GM12878 (cell line): ENCODE measurements at regions not wholly inside any gene's neighbourhood (a gene's known extent, or its start where the extent isn't known, plus 50 kb on each side); places are given as distances from the start of the nearest gene placed in this dataset.

Source experiments
- ATAC-seq: fragments of 200-7000 bp; cut with Tn5 transposase; 3 replicates; pipeline ENCODE4 v1.9.1; 2020; ENCODE audit warnings: mild to moderate bottlenecking, moderate library complexity
- BruUV-seq: library from RNA; stranded (reverse); fragments of 400-500 nt; replicated peaks from 2 replicates; lab custom pipeline; 2021; lab: Mats Ljungman, UMichigan
- CTCF ChIA-PET: fragments of 300-600 bp; sonication (Branson Sonifier 250); formaldehyde crosslinking; extraction: SDS; loops from one replicate; lab custom pipeline; 2021; ENCODE audit warnings: inconsistent platforms; lab: Yijun Ruan, JAX
- POLR2A ChIA-PET: fragments of 350-600 bp; formaldehyde crosslinking; extraction: SDS; loops from one replicate; lab custom pipeline; 2021; ENCODE audit warnings: inconsistent platforms; lab: Charles Lee
- RAD21 ChIA-PET: fragments of 300-600 bp; sonication (Branson Sonifier 250); formaldehyde crosslinking; loops from one replicate; lab custom pipeline; 2023; ENCODE audit warnings: antibody characterized with exemption; ENCODE audit not compliant: unreplicated experiment; lab: Charles Lee
- SMC1A ChIA-PET: fragments of 300-600 bp; sonication (Branson Sonifier 250); formaldehyde crosslinking; loops from one replicate; lab custom pipeline; 2023; ENCODE audit not compliant: unreplicated experiment, uncharacterized antibody; lab: Charles Lee
- DNase-seq: peaks from one replicate; pipeline ENCODE4 v3.0.0-alpha.2; 2011; ENCODE audit warnings: low read depth, low spot score
- FAIRE-seq: peaks from 3 replicates; lab custom pipeline; 2011; peaks lifted over from hg19 to GRCh38; lab: Jason Lieb, UNC
- H2AFZ ChIP-seq: 2 replicates; pipeline ENCODE4 v1.6.0; 2011; ENCODE audit warnings: low read depth, low read length, control low read depth; ENCODE audit not compliant: control insufficient read depth
- H3K27ac ChIP-seq: 2 replicates; pipeline ENCODE4 v1.5.1; 2011; ENCODE audit warnings: control low read depth; ENCODE audit not compliant: control insufficient read depth, insufficient read depth
- H3K27me3 ChIP-seq, 2 experiments: replicated peaks in 1 of 2; 2 replicates each; pipeline versions ENCODE4 v1.6.0 to v1.6.1; 2011; ENCODE audit warnings: low read length in 1 of 2; ENCODE audit not compliant: control insufficient read depth in 2 of 2, insufficient read depth in 2 of 2
- H3K36me3 ChIP-seq, 2 experiments: 2 replicates each; pipeline ENCODE4 v1.5.1; 2011; ENCODE audit warnings: low read length in 1 of 2; ENCODE audit not compliant: control insufficient read depth in 2 of 2, insufficient read depth in 2 of 2
- H3K4me1 ChIP-seq: 2 replicates; pipeline ENCODE4 v1.6.1; 2011; ENCODE audit warnings: mild to moderate bottlenecking, low read length, moderate library complexity, mixed read lengths; ENCODE audit not compliant: control insufficient read depth, insufficient read depth
- H3K4me2 ChIP-seq: 2 replicates; pipeline ENCODE4 v1.6.0; 2011; ENCODE audit warnings: control low read depth; ENCODE audit not compliant: control insufficient read depth, insufficient read depth
- H3K4me3 ChIP-seq: fragments of 200-600 bp; sonication (generic); 2 replicates; pipeline ENCODE4 v1.5.1; 2016
- H3K79me2 ChIP-seq: 2 replicates; pipeline ENCODE4 v1.6.0; 2011; ENCODE audit warnings: low read length; ENCODE audit not compliant: control insufficient read depth, insufficient read depth
- H3K9ac ChIP-seq: 2 replicates; pipeline ENCODE4 v1.8.0; 2011; ENCODE audit warnings: low read length, control low read depth, mixed read lengths; ENCODE audit not compliant: control insufficient read depth, insufficient read depth
- H3K9me3 ChIP-seq: replicated peaks from 3 replicates; pipeline ENCODE4 v1.5.1; 2011; ENCODE audit warnings: mild to moderate bottlenecking, low read length; ENCODE audit not compliant: control insufficient read depth, insufficient read depth
- H4K20me1 ChIP-seq: 2 replicates; pipeline ENCODE4 v1.6.0; 2011; ENCODE audit not compliant: control insufficient read depth, insufficient read depth
- CHD4 ChIP-seq: fragments of 200-600 bp; sonication (generic); IDR thresholded peaks from 2 replicates; pipeline ENCODE4 v1.6.1; 2016; ENCODE audit warnings: mild to moderate bottlenecking
- DPF2 ChIP-seq: fragments of 450-650 bp; IDR thresholded peaks from 2 replicates; pipeline ENCODE4 v1.6.1; 2017; ENCODE audit warnings: mild to moderate bottlenecking
- FOXK2 ChIP-seq: fragments of 450-650 bp; IDR thresholded peaks from 2 replicates; pipeline ENCODE4 v1.6.1; 2017; ENCODE audit warnings: mild to moderate bottlenecking, moderate library complexity
- GABPA ChIP-seq: IDR thresholded peaks from 2 replicates; pipeline ENCODE4 v1.6.1; 2014; ENCODE audit warnings: antibody characterized with exemption, low read depth, mild to moderate bottlenecking, inconsistent platforms
- HDAC6 ChIP-seq: fragments of 200-600 bp; sonication (generic); IDR thresholded peaks from one replicate; pipeline ENCODE4 v1.8.0; 2017; ENCODE audit warnings: antibody characterized with exemption; ENCODE audit not compliant: unreplicated experiment
- MTA3 ChIP-seq: IDR thresholded peaks from 2 replicates; pipeline ENCODE4 v1.6.1; 2012; ENCODE audit warnings: low read length, inconsistent platforms, borderline replicate concordance
- POLR2AphosphoS2 ChIP-seq: IDR thresholded peaks from 2 replicates; pipeline ENCODE4 v1.6.1; 2011; ENCODE audit warnings: low read depth, mild to moderate bottlenecking, low read length, improper control_type of control experiment, moderate library complexity
- POLR2AphosphoS5 ChIP-seq: IDR thresholded peaks from 2 replicates; pipeline ENCODE4 v1.6.1; 2011; ENCODE audit warnings: mild to moderate bottlenecking, low read length, inconsistent platforms
- POU2F2 ChIP-seq: IDR thresholded peaks from 3 replicates; pipeline ENCODE4 v1.6.1; 2011; ENCODE audit warnings: low read depth, mild to moderate bottlenecking, low read length, borderline replicate concordance
- RELB ChIP-seq: fragments of 450-650 bp; IDR thresholded peaks from 2 replicates; pipeline ENCODE4 v1.6.1; 2017; ENCODE audit warnings: low read depth, mild to moderate bottlenecking, moderate library complexity
- SRF ChIP-seq, 2 experiments: IDR thresholded peaks; 2 replicates each; pipeline ENCODE4 v1.6.1; 2011; ENCODE audit warnings: low read depth in 2 of 2, low read length in 2 of 2, mild to moderate bottlenecking in 1 of 2, moderate library complexity in 1 of 2
- ZNF207 ChIP-seq: fragments of 450-650 bp; IDR thresholded peaks from 2 replicates; pipeline ENCODE4 v1.6.1; 2014; ENCODE audit warnings: antibody characterized with exemption, mild to moderate bottlenecking, borderline replicate concordance
- ZNF274 ChIP-seq: IDR thresholded peaks from one replicate; pipeline ENCODE4 v1.8.0; 2011; ENCODE audit not compliant: insufficient read length, insufficient read depth
- WGBS: methylation state at CpG from one replicate; pipeline ENCODE4 v1.1.6; 2016; ENCODE audit warnings: low lambda C conversion rate; ENCODE audit not compliant: insufficient replicate concordance, insufficient coverage; ENCODE audit errors: missing lambda C conversion rate; 5-methylcytosine and 5-hydroxymethylcytosine counted together
- in situ Hi-C: fragments of 300-500 bp; cut with MboI; formaldehyde crosslinking; loops from 9 replicates; pipeline ENCODE4 v1.14.3; 2018; ENCODE audit warnings: mixed read lengths
- intact Hi-C: fragments of 100-400 bp; cut with micrococcal nuclease; formaldehyde crosslinking; loops from one replicate; pipeline ENCODE4 v1.14.2; 2022; ENCODE audit not compliant: unreplicated experiment
- TF ChIP-seq, protein P1 (sequence below): fragments of 450-650 bp; IDR thresholded peaks from 2 replicates; pipeline ENCODE4 v1.6.1; 2017; ENCODE audit warnings: mild to moderate bottlenecking, moderate library complexity

- no peak overlapping the region for H3K27ac ChIP-seq
- POLR2A ChIA-PET, result no interaction called here
Measured at GRCh38 chr12:107493135-107493494, 192.5 kb upstream of the PWP1 start.

DNA sequence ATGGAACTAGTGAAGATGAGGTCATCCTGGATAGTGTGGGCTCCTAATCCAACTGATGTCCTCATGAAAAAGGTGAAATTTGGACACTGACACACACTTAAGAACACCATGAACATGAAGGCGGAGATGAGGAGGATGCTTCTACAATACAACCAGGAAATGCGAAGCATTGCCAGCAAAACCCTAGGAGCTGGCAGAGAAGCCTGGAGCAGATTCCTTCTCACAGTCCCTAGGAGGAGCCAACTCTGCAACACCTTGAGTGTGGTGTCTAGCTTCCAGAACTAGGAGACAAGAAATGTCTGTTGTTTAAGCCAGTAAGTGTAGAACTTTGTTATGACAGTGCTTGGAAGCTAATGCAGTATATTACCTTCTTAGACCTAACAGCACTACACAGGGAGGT lies 191.9 kb upstream of the PWP1 start:
- no peak overlapping the region for H3K4me3 ChIP-seq
- ChIA-PET SMC1A (no interaction called here), POLR2A (no interaction called here), RAD21 (no interaction called here), CTCF (interaction anchor here (0.6 to 0.7 kb wide), 2 partner anchors 92 to 361 kb away, joined by 3 read pairs; no protein-coding TSS in a partner anchor)
- ATAC-seq (no peak), FAIRE-seq (no peak), DNase-seq (no peak)
- H4K20me1 ChIP-seq, result no peaks in the 10 kb centered on the region
- in situ Hi-C loops (no loop called here), intact Hi-C loops (no loop called here)
- H3K79me2 ChIP-seq, result no peaks in the 10 kb centered on the region
- no peak overlapping the region for H2AFZ ChIP-seq
- BruUV-seq, result no TSS peak
- no peaks in the 10 kb centered on the region for H3K36me3 ChIP-seq
- no peaks in the 10 kb centered on the region for H3K9me3 ChIP-seq
- no peak overlapping the region for H3K4me2 ChIP-seq
- H3K27me3 ChIP-seq, result no peaks in the 10 kb centered on the region; a peak in 2 of 4 replicates
- H3K9ac ChIP-seq, result no peak overlapping the region
- WGBS, result 97% methylated on average over 2 of the region's 2 CpGs
- H3K27ac ChIP-seq, result no peak overlapping the region
- peaks cover 11% of the 10 kb centered on the region; the same call in 1 of the 2 replicates for H3K4me1 ChIP-seq
- TF ChIP-seq POLR2AphosphoS5 (no peak), MTA3 (no peak), RELB (no peak), POU2F2 (no peak), POLR2AphosphoS2 (no peak), FOXK2 (no peak), ZNF274 (no peak), DPF2 (no peak), SRF (IDR thresholded peaks at IDR 0.05; ENCODE audit: low read depth in 2 of 2, low read length in 2 of 2) (no peak), ZNF207 (no peak)
- TF ChIP-seq, protein P1, sequence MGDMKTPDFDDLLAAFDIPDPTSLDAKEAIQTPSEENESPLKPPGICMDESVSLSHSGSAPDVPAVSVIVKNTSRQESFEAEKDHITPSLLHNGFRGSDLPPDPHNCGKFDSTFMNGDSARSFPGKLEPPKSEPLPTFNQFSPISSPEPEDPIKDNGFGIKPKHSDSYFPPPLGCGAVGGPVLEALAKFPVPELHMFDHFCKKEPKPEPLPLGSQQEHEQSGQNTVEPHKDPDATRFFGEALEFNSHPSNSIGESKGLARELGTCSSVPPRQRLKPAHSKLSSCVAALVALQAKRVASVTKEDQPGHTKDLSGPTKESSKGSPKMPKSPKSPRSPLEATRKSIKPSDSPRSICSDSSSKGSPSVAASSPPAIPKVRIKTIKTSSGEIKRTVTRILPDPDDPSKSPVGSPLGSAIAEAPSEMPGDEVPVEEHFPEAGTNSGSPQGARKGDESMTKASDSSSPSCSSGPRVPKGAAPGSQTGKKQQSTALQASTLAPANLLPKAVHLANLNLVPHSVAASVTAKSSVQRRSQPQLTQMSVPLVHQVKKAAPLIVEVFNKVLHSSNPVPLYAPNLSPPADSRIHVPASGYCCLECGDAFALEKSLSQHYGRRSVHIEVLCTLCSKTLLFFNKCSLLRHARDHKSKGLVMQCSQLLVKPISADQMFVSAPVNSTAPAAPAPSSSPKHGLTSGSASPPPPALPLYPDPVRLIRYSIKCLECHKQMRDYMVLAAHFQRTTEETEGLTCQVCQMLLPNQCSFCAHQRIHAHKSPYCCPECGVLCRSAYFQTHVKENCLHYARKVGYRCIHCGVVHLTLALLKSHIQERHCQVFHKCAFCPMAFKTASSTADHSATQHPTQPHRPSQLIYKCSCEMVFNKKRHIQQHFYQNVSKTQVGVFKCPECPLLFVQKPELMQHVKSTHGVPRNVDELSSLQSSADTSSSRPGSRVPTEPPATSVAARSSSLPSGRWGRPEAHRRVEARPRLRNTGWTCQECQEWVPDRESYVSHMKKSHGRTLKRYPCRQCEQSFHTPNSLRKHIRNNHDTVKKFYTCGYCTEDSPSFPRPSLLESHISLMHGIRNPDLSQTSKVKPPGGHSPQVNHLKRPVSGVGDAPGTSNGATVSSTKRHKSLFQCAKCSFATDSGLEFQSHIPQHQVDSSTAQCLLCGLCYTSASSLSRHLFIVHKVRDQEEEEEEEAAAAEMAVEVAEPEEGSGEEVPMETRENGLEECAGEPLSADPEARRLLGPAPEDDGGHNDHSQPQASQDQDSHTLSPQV, result no peak

More at GRCh38 chr12:107493135-107493494, 192.5 kb upstream of the PWP1 start:
- H4K20me1 ChIP-seq, result no peaks in the 10 kb centered on the region
- TF ChIP-seq CHD4 (no peak), GABPA (peak; percentile 2; the same call in 1 of the 2 replicates), HDAC6 (no peak)
- TF ChIP-seq, all 136 proteins: peak for 1
- H3K4me1 ChIP-seq, result peaks cover 11% of the 10 kb centered on the region; the same call in 1 of the 2 replicates
- SMC1A ChIA-PET, result no interaction called here
- no peak overlapping the region; the same call in 1 of the 2 replicates for H3K4me2 ChIP-seq
- FAIRE-seq (no peak), DNase-seq (no peak), ATAC-seq (no peak)
- in situ Hi-C loops, result no loop called here
- no peaks in the 10 kb centered on the region for H3K36me3 ChIP-seq
- H3K9me3 ChIP-seq, result no peaks in the 10 kb centered on the region
- CTCF ChIA-PET, result interaction anchor here (0.7 kb wide), 1 partner anchor 120 kb away, joined by 3 read pairs; no protein-coding TSS in a partner anchor
- no peaks in the 10 kb centered on the region; a peak in 1 of 4 replicates for H3K27me3 ChIP-seq
- no TSS peak for BruUV-seq
- H3K4me3 ChIP-seq, result no peak overlapping the region
- H3K9ac ChIP-seq, result no peak overlapping the region
- intact Hi-C loops, result no loop called here
- H3K79me2 ChIP-seq, result no peaks in the 10 kb centered on the region
- RAD21 ChIA-PET, result no interaction called here
- WGBS, result 51% methylated on average over 4 of the region's 4 CpGs
- H2AFZ ChIP-seq, result no peak overlapping the region
